ENCODE measurements at regions not wholly inside any gene's neighbourhood (a gene's known extent, or its start where the extent isn't known, plus 50 kb on each side); places are given as distances from the start of the nearest gene placed in this dataset.

GRCh38 chr4:148795156-148795864, 353.1 kb upstream of the NR3C2 start:
- Histone ChIP-seq H2AFZ (ENCODE audit: low read length) (no peak overlapping the region), H3K27me3 (ENCODE audit: control insufficient read depth in 1 of 2, insufficient read depth in 2 of 2, low read length in 2 of 2) (no peaks in the 10 kb centered on the region), H3K9me3 (ENCODE audit: low read length) (peaks cover 26% of the 10 kb centered on the region), H3K79me2 (ENCODE audit: insufficient read depth, low read length) (no peaks in the 10 kb centered on the region), H4K20me1 (ENCODE audit: insufficient read depth, low read length) (no peaks in the 10 kb centered on the region), H3K36me3 (replicated peaks in 1 of 2; ENCODE audit: control insufficient read depth in 1 of 2, insufficient read depth in 2 of 2, low read length in 2 of 2) (no peaks in the 10 kb centered on the region), H3K9ac (ENCODE audit: insufficient read depth, low read depth, low read length) (no peak overlapping the region), H3K27ac (ENCODE audit: extremely low read length, insufficient read depth, low read length) (no peak overlapping the region), H3K4me2 (ENCODE audit: low read depth, low read length) (no peak overlapping the region), H3K4me3 (replicated peaks in 1 of 3; ENCODE audit: insufficient read depth in 1 of 3, low read depth in 2 of 3, low read length in 3 of 3) (no peak overlapping the region), H3K4me1 (ENCODE audit: insufficient read depth, low read length) (no peaks in the 10 kb centered on the region)
- 19% methylated on average over 6 of the region's 7 CpGs for WGBS (ENCODE audit: low lambda C conversion rate)
- in situ Hi-C loops (cut with HindIII; ENCODE audit: extremely low pct_ligation_motif_present, low pct_unique_long_range_greater_than_20kb), result no loop called here
- ChIA-PET CTCF (ENCODE audit: low intra/inter-chr PET ratio, low total read pairs) (no interaction called here), POLR2A (no interaction called here)
- TF ChIP-seq GTF3A (CRISPR knock-in tag; conservative IDR thresholded peaks at IDR 0.05), result no peak
- TF ChIP-seq STAG1 (CRISPR knock-in tag; IDR thresholded peaks at IDR 0.05), result no peak
- TF ChIP-seq, protein P1, sequence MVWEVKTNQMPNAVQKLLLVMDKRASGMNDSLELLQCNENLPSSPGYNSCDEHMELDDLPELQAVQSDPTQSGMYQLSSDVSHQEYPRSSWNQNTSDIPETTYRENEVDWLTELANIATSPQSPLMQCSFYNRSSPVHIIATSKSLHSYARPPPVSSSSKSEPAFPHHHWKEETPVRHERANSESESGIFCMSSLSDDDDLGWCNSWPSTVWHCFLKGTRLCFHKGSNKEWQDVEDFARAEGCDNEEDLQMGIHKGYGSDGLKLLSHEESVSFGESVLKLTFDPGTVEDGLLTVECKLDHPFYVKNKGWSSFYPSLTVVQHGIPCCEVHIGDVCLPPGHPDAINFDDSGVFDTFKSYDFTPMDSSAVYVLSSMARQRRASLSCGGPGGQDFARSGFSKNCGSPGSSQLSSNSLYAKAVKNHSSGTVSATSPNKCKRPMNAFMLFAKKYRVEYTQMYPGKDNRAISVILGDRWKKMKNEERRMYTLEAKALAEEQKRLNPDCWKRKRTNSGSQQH (CRISPR knock-in tag; IDR thresholded peaks at IDR 0.05; ENCODE audit: low read depth), result no peak
- no peak for ATAC-seq
- FAIRE-seq, result no peak
- no peak for DNase-seq (ENCODE audit: low spot score)
- intact Hi-C loops (cut with micrococcal nuclease; ENCODE audit: unreplicated experiment), result no loop called here
- no TSS peak for BruUV-seq (replicated peaks)

DNA sequence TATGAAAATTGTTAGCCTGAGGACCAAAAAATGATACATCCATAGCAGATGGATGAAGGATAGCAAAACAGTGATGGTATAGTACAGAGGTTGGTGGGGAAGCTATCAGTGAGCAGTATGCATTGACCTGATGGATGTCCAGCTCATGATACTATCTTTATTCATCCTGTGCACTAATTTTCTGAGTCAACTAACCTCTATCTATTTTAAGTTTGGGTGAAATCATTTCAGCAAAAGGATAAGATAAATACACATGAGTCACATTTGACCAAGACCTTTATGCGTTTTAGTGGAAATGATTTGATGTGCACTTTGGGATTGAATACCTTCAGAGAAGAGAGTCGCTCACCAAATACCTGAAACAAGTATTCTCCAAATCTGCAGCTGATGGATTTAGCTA, 351.0 kb upstream of the NR3C2 start:
- H3K9ac ChIP-seq (ENCODE audit: insufficient read depth, low read depth, low read length), result no peak overlapping the region
- POLR2A ChIA-PET, result no interaction called here
- H3K27me3 ChIP-seq (ENCODE audit: control insufficient read depth in 1 of 2, insufficient read depth in 2 of 2, low read length in 2 of 2), result no peaks in the 10 kb centered on the region
- WGBS (ENCODE audit: low lambda C conversion rate), result 11% methylated on average over 2 of the region's 2 CpGs
- in situ Hi-C loops (cut with HindIII; ENCODE audit: extremely low pct_ligation_motif_present, low pct_unique_long_range_greater_than_20kb), result no loop called here
- CTCF ChIA-PET (ENCODE audit: low intra/inter-chr PET ratio, low total read pairs), result no interaction called here
- no peaks in the 10 kb centered on the region for H3K79me2 ChIP-seq (ENCODE audit: insufficient read depth, low read length)
- no peaks in the 10 kb centered on the region for H3K36me3 ChIP-seq (replicated peaks in 1 of 2; ENCODE audit: control insufficient read depth in 1 of 2, insufficient read depth in 2 of 2, low read length in 2 of 2)
- no TSS peak for BruUV-seq (replicated peaks)
- no peak overlapping the region for H2AFZ ChIP-seq (ENCODE audit: low read length)
- ATAC-seq, result no peak
- no peak for DNase-seq (ENCODE audit: low spot score)
- H3K4me3 ChIP-seq (replicated peaks in 1 of 3; ENCODE audit: insufficient read depth in 1 of 3, low read depth in 2 of 3, low read length in 3 of 3), result no peak overlapping the region
- FAIRE-seq, result no peak
- H3K4me1 ChIP-seq (ENCODE audit: insufficient read depth, low read length), result no peaks in the 10 kb centered on the region
- peaks cover 27% of the 10 kb centered on the region for H3K9me3 ChIP-seq (ENCODE audit: low read length)
- intact Hi-C loops (cut with micrococcal nuclease; ENCODE audit: unreplicated experiment), result no loop called here
- no peak overlapping the region for H3K4me2 ChIP-seq (ENCODE audit: low read depth, low read length)
- no peaks in the 10 kb centered on the region for H4K20me1 ChIP-seq (ENCODE audit: insufficient read depth, low read length)
- no peak overlapping the region for H3K27ac ChIP-seq (ENCODE audit: extremely low read length, insufficient read depth, low read length)
- TF ChIP-seq ZNF619 (CRISPR knock-in tag; IDR thresholded peaks at IDR 0.05), result no peak
- TF ChIP-seq HCFC1 (IDR thresholded peaks at IDR 0.05; ENCODE audit: low read depth, low read length), result no peak
- TF ChIP-seq XBP1 (CRISPR knock-in tag; IDR thresholded peaks at IDR 0.05), result no peak
- no peak for TF ChIP-seq IKZF1 (IDR thresholded peaks at IDR 0.05)
- TF ChIP-seq KLF6 (CRISPR knock-in tag; IDR thresholded peaks at IDR 0.05), result no peak
- TF ChIP-seq DBP (CRISPR knock-in tag; IDR thresholded peaks at IDR 0.05; ENCODE audit: not compliant biosample characterization), result no peak
- no peak for TF ChIP-seq ELF4 (CRISPR knock-in tag; IDR thresholded peaks at IDR 0.05; ENCODE audit: borderline replicate concordance)
- TF ChIP-seq WIZ (CRISPR knock-in tag; IDR thresholded peaks at IDR 0.05), result no peak
- TF ChIP-seq ZNF616 (CRISPR knock-in tag; IDR thresholded peaks at IDR 0.05; ENCODE audit: low read depth), result no peak
- TF ChIP-seq TAF15 (IDR thresholded peaks at IDR 0.05; ENCODE audit: low read depth, low read length, poor library complexity, severe bottlenecking), result no peak
- TF ChIP-seq SP140L (CRISPR knock-in tag; IDR thresholded peaks at IDR 0.05; ENCODE audit: borderline replicate concordance), result no peak
- TF ChIP-seq FUBP1 (CRISPR knock-in tag; IDR thresholded peaks at IDR 0.05; ENCODE audit: borderline replicate concordance), result no peak
- TF ChIP-seq HMG20B (CRISPR knock-in tag; conservative IDR thresholded peaks at IDR 0.05), result no peak

Data from HepG2 (cell line).